ENCODE measurements at regions not wholly inside any gene's neighbourhood (a gene's known extent, or its start where the extent isn't known, plus 50 kb on each side); places are given as distances from the start of the nearest gene placed in this dataset.

DNA sequence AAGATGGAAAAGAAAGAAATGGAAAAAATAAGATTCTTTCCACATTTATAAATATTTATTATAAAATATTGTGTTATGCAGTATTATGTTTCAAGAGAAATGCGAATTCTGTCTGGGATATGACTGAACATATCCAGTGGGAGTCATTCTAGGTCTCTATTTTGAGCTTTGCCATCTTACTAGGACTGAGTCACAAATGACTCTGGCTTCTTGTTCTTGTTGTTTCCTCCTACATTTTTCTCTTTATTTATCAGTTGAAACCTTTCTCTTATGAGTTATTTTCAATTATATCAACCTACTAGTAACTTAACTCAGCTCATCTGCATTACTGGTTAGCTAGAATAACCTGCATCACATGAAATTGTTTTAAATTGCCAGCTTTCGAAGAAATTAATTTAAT lies 1247.3 kb downstream of the SLITRK1 start:
- CTCF ChIA-PET, result no interaction called here

DNA sequence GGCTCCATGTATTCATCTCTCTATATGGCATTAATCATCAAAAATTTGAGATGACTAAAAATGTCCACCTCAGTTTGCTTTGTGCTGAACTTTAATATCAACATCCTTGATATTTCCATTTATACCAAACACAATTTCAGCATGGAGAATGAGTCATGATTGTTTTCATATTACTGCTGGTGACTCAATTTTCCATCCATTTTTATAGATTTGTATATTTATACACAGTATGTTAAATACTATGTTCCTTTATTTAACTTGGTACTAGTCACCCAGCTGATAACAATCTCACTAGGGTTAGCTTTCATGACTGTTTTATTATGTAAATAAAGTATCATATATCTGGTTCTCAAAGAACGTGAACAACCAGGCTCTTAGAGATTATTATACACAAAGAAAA lies 1255.1 kb downstream of the SLITRK1 start:
- no TSS peak for BruUV-seq (replicated peaks)
- no peak overlapping the region for H3K27ac ChIP-seq (ENCODE audit: insufficient read depth, low read depth, low read length)
- H3K27me3 ChIP-seq (ENCODE audit: control insufficient read depth in 2 of 2, insufficient read depth in 2 of 2, low read length in 2 of 2), result no peaks in the 10 kb centered on the region
- H3K4me3 ChIP-seq (replicated peaks in 1 of 3; ENCODE audit: insufficient read depth in 1 of 3, low read depth in 1 of 3, low read length in 3 of 3), result no peak overlapping the region
- intact Hi-C loops (cut with micrococcal nuclease) (no loop called here), dilution Hi-C loops (cut with MboI; ENCODE audit: extremely low pct_ligation_motif_present, low sequenced_read_pairs) (no loop called here)
- ChIA-PET POLR2A (no interaction called here), CTCF (no interaction called here)
- no peak overlapping the region for H3K4me2 ChIP-seq (ENCODE audit: insufficient read depth, low read length)
- no peaks in the 10 kb centered on the region for H3K79me2 ChIP-seq (ENCODE audit: control insufficient read depth, insufficient read depth, low read length)
- DNase-seq (ENCODE audit: low read depth, low spot score), result peak; percentile 1
- H3K9me3 ChIP-seq (replicated peaks; ENCODE audit: control insufficient read depth, insufficient read depth, low read length), result no peaks in the 10 kb centered on the region
- H2AFZ ChIP-seq (ENCODE audit: low read depth, low read length), result no peak overlapping the region
- TF ChIP-seq GATA2 (IDR thresholded peaks at IDR 0.05; ENCODE audit: insufficient read depth, insufficient read length, low read depth, low read length) (peak; percentile 40), JUN (IDR thresholded peaks at IDR 0.05; ENCODE audit: borderline replicate concordance, insufficient read depth, insufficient read length, low read depth) (no peak)
- no peak for FAIRE-seq
- no peaks in the 10 kb centered on the region for H4K20me1 ChIP-seq (replicated peaks; ENCODE audit: control insufficient read depth, extremely low read depth, insufficient read depth, low read length)
- H3K9me1 ChIP-seq (replicated peaks; ENCODE audit: control insufficient read depth, extremely low read depth, insufficient read depth, low read length), result no peaks in the 10 kb centered on the region
- H3K4me1 ChIP-seq (ENCODE audit: control insufficient read depth, extremely low read depth, insufficient read depth, low read length), result no peaks in the 10 kb centered on the region
- H3K36me3 ChIP-seq (ENCODE audit: control insufficient read depth in 2 of 2, extremely low read depth in 1 of 2, insufficient read depth in 2 of 2, low read length in 2 of 2), result no peaks in the 10 kb centered on the region
- H3K9ac ChIP-seq (replicated peaks; ENCODE audit: extremely low read depth, insufficient read depth, low read length), result no peak overlapping the region

More for the DNA sequence above, 1247.3 kb downstream of the SLITRK1 start:
- intact Hi-C loops (cut with micrococcal nuclease) (no loop called here), dilution Hi-C loops (cut with MboI; ENCODE audit: extremely low pct_ligation_motif_present, low sequenced_read_pairs) (no loop called here)
- H3K36me3 ChIP-seq (ENCODE audit: control insufficient read depth in 2 of 2, extremely low read depth in 1 of 2, insufficient read depth in 2 of 2, low read length in 2 of 2), result no peaks in the 10 kb centered on the region
- H4K20me1 ChIP-seq (replicated peaks; ENCODE audit: control insufficient read depth, extremely low read depth, insufficient read depth, low read length), result no peaks in the 10 kb centered on the region
- H3K4me1 ChIP-seq (ENCODE audit: control insufficient read depth, extremely low read depth, insufficient read depth, low read length), result no peaks in the 10 kb centered on the region
- no peaks in the 10 kb centered on the region for H3K27me3 ChIP-seq (ENCODE audit: control insufficient read depth in 2 of 2, insufficient read depth in 2 of 2, low read length in 2 of 2)
- BruUV-seq (replicated peaks), result no TSS peak
- FAIRE-seq (no peak), DNase-seq (ENCODE audit: low read depth, low spot score) (no peak)
- H3K9ac ChIP-seq (replicated peaks; ENCODE audit: extremely low read depth, insufficient read depth, low read length), result no peak overlapping the region
- no peaks in the 10 kb centered on the region for H3K9me1 ChIP-seq (replicated peaks; ENCODE audit: control insufficient read depth, extremely low read depth, insufficient read depth, low read length)
- H3K79me2 ChIP-seq (ENCODE audit: control insufficient read depth, insufficient read depth, low read length), result no peaks in the 10 kb centered on the region
- no peak overlapping the region for H3K4me2 ChIP-seq (ENCODE audit: insufficient read depth, low read length)
- peaks cover 5% of the 10 kb centered on the region for H3K9me3 ChIP-seq (replicated peaks; ENCODE audit: control insufficient read depth, insufficient read depth, low read length)
- H3K4me3 ChIP-seq (replicated peaks in 1 of 3; ENCODE audit: insufficient read depth in 1 of 3, low read depth in 1 of 3, low read length in 3 of 3), result no peak overlapping the region
- TF ChIP-seq POLR2AphosphoS5 (IDR thresholded peaks at IDR 0.05; ENCODE audit: insufficient read depth, low read depth, low read length) (no peak), JUN (IDR thresholded peaks at IDR 0.05; ENCODE audit: borderline replicate concordance, insufficient read depth, insufficient read length, low read depth) (no peak)
- TF ChIP-seq, protein P1, sequence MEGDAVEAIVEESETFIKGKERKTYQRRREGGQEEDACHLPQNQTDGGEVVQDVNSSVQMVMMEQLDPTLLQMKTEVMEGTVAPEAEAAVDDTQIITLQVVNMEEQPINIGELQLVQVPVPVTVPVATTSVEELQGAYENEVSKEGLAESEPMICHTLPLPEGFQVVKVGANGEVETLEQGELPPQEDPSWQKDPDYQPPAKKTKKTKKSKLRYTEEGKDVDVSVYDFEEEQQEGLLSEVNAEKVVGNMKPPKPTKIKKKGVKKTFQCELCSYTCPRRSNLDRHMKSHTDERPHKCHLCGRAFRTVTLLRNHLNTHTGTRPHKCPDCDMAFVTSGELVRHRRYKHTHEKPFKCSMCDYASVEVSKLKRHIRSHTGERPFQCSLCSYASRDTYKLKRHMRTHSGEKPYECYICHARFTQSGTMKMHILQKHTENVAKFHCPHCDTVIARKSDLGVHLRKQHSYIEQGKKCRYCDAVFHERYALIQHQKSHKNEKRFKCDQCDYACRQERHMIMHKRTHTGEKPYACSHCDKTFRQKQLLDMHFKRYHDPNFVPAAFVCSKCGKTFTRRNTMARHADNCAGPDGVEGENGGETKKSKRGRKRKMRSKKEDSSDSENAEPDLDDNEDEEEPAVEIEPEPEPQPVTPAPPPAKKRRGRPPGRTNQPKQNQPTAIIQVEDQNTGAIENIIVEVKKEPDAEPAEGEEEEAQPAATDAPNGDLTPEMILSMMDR (IDR thresholded peaks at IDR 0.05; ENCODE audit: extremely low read depth in 1 of 2, insufficient read depth in 1 of 2, low read depth in 1 of 2, low read length in 2 of 2), result no peak
- POLR2A ChIA-PET, result no interaction called here
- no peak overlapping the region for H3K27ac ChIP-seq (ENCODE audit: insufficient read depth, low read depth, low read length)
- no peak overlapping the region for H2AFZ ChIP-seq (ENCODE audit: low read depth, low read length)

All from endothelial cell of umbilical vein (primary cell).